A549 (cell line): ENCODE measurements at regions not wholly inside any gene's neighbourhood (a gene's known extent, or its start where the extent isn't known, plus 50 kb on each side); places are given as distances from the start of the nearest gene placed in this dataset.

Source experiments
- CTCF ChIP-seq: fragments of >200 bp; sonication (Bioruptor Twin); formaldehyde crosslinking; IDR thresholded peaks from 3 replicates; pipeline ENCODE4 v1.5.1; 2016
- ELK1 ChIP-seq: fragments of 150-350 bp; IDR thresholded peaks from 2 replicates; pipeline ENCODE4 v1.6.1; 2014; ENCODE audit warnings: low read depth, mild to moderate bottlenecking, low read length
- ESRRA ChIP-seq: fragments of 150-350 bp; IDR thresholded peaks from 2 replicates; pipeline ENCODE4 v1.6.1; 2014; ENCODE audit warnings: mild to moderate bottlenecking, low read length, borderline replicate concordance
- JUNB ChIP-seq: fragments of >200 bp; sonication (Bioruptor Twin); formaldehyde crosslinking; IDR thresholded peaks from 2 replicates; pipeline ENCODE4 v1.6.1; 2016
- TF ChIP-seq, protein P1 (sequence below): IDR thresholded peaks from 2 replicates; pipeline ENCODE4 v1.6.1; 2012

GRCh38 chr10:3931901-3932300 lies 146.9 kb upstream of the KLF6 start:
- no peak for TF ChIP-seq ELK1
- no peak for TF ChIP-seq CTCF
- TF ChIP-seq JUNB: no peak
- TF ChIP-seq ESRRA: no peak
- TF ChIP-seq, protein P1, sequence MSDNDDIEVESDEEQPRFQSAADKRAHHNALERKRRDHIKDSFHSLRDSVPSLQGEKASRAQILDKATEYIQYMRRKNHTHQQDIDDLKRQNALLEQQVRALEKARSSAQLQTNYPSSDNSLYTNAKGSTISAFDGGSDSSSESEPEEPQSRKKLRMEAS: no peak
